Heart left ventricle (tissue), 16 donors: ENCODE measurements at regions not wholly inside any gene's neighbourhood (a gene's known extent, or its start where the extent isn't known, plus 50 kb on each side); places are given as distances from the start of the nearest gene placed in this dataset.
"Not testable (repeated sequence)": the region's sequence is repeated elsewhere in the genome, so short reads cannot be mapped to it uniquely, and the experiment has no call there.

Source experiments
- ATAC-seq, 4 donors: fragments of 200-7000 bp; cut with Tn5 transposase; one replicate each; pipeline ENCODE4 v1.9.1; 2020 to 2022; ENCODE audit warnings: moderate library complexity in 4 of 4, mild to moderate bottlenecking in 3 of 4, moderate number of reproducible peaks in 1 of 4
- DNase-seq, 5 donors: peaks; one replicate each; pipeline ENCODE4 v3.0.0-alpha.2; 2020
- H3K27ac ChIP-seq, 12 donors: fragments of 200-600 bp; sonication (generic) in 4 of 12; one replicate each; pipeline versions ENCODE4 v1.5.0 to v1.8.0; 2016 to 2022; ENCODE audit warnings: mild to moderate bottlenecking in 2 of 12
- H3K27me3 ChIP-seq, 9 donors: fragments of 200-600 bp; sonication (generic) in 2 of 9; one replicate each; pipeline versions ENCODE4 v1.5.1 to v1.8.0; 2016 to 2022; ENCODE audit warnings: mild to moderate bottlenecking in 3 of 9
- H3K36me3 ChIP-seq, 9 donors: fragments of 200-600 bp; sonication (generic) in 2 of 9; one replicate each; pipeline versions ENCODE4 v1.5.0 to v1.8.0; 2018 to 2022; ENCODE audit warnings: mild to moderate bottlenecking in 2 of 9
- H3K4me1 ChIP-seq, 12 donors: fragments of 200-600 bp; sonication (generic) in 4 of 12; one replicate each; pipeline versions ENCODE4 v1.5.0 to v1.8.0; 2016 to 2022; ENCODE audit warnings: mild to moderate bottlenecking in 3 of 12
- H3K4me3 ChIP-seq, 12 donors: fragments of 200-600 bp; sonication (generic) in 4 of 12; one replicate each; pipeline versions ENCODE4 v1.5.0 to v1.8.0; 2017 to 2022; ENCODE audit warnings: mild to moderate bottlenecking in 9 of 12, moderate library complexity in 4 of 12
- H3K9me3 ChIP-seq, 12 donors: fragments of 200-600 bp; sonication (generic) in 4 of 12; one replicate each; pipeline versions ENCODE4 v1.5.0 to v1.8.0; 2016 to 2022; ENCODE audit warnings: mild to moderate bottlenecking in 1 of 12
- CTCF ChIP-seq, 12 donors: fragments of 200-600 bp; sonication (generic) in 4 of 12; IDR thresholded peaks; one replicate each; pipeline versions ENCODE4 v1.5.0 to v1.8.0; 2018 to 2022; ENCODE audit warnings: antibody characterized with exemption in 12 of 12, mild to moderate bottlenecking in 5 of 12
- POLR2A ChIP-seq, 2 donors: fragments of 450-650 bp; IDR thresholded peaks; one replicate each; pipeline ENCODE4 v1.6.1; 2017; ENCODE audit warnings: antibody characterized with exemption in 2 of 2, mild to moderate bottlenecking in 2 of 2, moderate library complexity in 2 of 2
- WGBS, 4 donors: extraction: QIAGEN DNeasy Blood & Tissue Kit in 2 of 4; methylation state at CpG; one replicate each; pipeline versions ENCODE4 v1.1.5 to v1.1.7; 2013 to 2018; 5-methylcytosine and 5-hydroxymethylcytosine counted together
- intact Hi-C, 10 donors: fragments of 100-400 bp; cut with DNase I; formaldehyde crosslinking; loops; one replicate each; pipeline versions ENCODE4 v1.11.1 to v1.14.2; 2022
- donor health status: ischemic (EF 13 %, LVEDD 7.1; RV severe dilation, severe dysfunction).
- donor health status: healthy with polysubstance abuse.
- donor health status: DM: no; HTN: yes; CAD: no.
- donor health status: DM: no; HTN: no; CAD: no.
- donor health status: ischemic (EF 25% LVEDD 6.9; RV normal size, moderate dysfunction).
- donor health status: ischemic (EF 25% LVEDD 5.7; RV mildly dilated, moderate dysfunction).
- donor health status: healthy.
- donor health status: DM: yes; HTN: yes; CAD: no.
- donor health status: ischemic (EF 35%, LVEDD 5.7; RV mildly dilated, moderate dysfunction).
- donor health status: nonischemic (EF 11% LVEDD 7.7; RV severe dilation, severe dysfunction).
- donor health status: DM: yes; HTN: yes; CAD: no.
- donor health status: PGD.
- donor health status: ischemic (EF 29% LVEDD 5.4; RV normal size, mild dysfunction).
- donor health status: nonischemic (EF 23%, LVEDD 6.1; RV moderate dilation, normal function).

- TF ChIP-seq CTCF (IDR thresholded peaks at IDR 0.05) (no peak), POLR2A (IDR thresholded peaks at IDR 0.05) (no peak)
These were observed 87.5 kb upstream of the ZFP42 start for GRCh38 chr4:187908079-187908561.

GRCh38 chr4:187908731-187909130 is 86.8 kb upstream of the ZFP42 start:
- TF ChIP-seq CTCF (IDR thresholded peaks at IDR 0.05) (no peak), POLR2A (IDR thresholded peaks at IDR 0.05) (no peak)
- no peaks in the 10 kb centered on the region for H3K9me3 ChIP-seq
- ATAC-seq (no peak), DNase-seq (no peak)
- no peak overlapping the region for H3K27ac ChIP-seq
- H3K27me3 ChIP-seq: no peaks in the 10 kb centered on the region
- WGBS, 4 donors: 58 to 79% (median 68%) methylated on average over 2 of the region's 2 CpGs
- H3K4me3 ChIP-seq: no peak overlapping the region
- H3K4me1 ChIP-seq: no peaks in the 10 kb centered on the region
- intact Hi-C loops: no loop called here
- H3K36me3 ChIP-seq: no peaks in the 10 kb centered on the region

More at GRCh38 chr4:187908079-187908561, 87.5 kb upstream of the ZFP42 start:
- WGBS, 4 donors: 67 to 76% (median 72%) methylated on average over 6 of the region's 6 CpGs
- Histone ChIP-seq H3K4me1 (no peaks in the 10 kb centered on the region), H3K36me3 (no peaks in the 10 kb centered on the region), H3K9me3 (no peaks in the 10 kb centered on the region), H3K4me3 (no peak overlapping the region), H3K27ac (no peak overlapping the region), H3K27me3 (no peaks in the 10 kb centered on the region)
- intact Hi-C loops: no loop called here
- DNase-seq (no peak), ATAC-seq (no peak)

GRCh38 chr4:187910741-187911140 is 84.8 kb upstream of the ZFP42 start:
- ATAC-seq (no peak), DNase-seq (no peak)
- no peaks in the 10 kb centered on the region for H3K27me3 ChIP-seq
- no peaks in the 10 kb centered on the region for H3K36me3 ChIP-seq
- no peaks in the 10 kb centered on the region for H3K4me1 ChIP-seq
- intact Hi-C loops: loop anchor here in 1 of 10 donors (5.0 kb wide), 1 partner anchor 462 kb away; no protein-coding TSS in a partner anchor
- TF ChIP-seq POLR2A (IDR thresholded peaks at IDR 0.05) (no peak), CTCF (IDR thresholded peaks at IDR 0.05) (no peak)
- H3K4me3 ChIP-seq: no peak overlapping the region
- H3K9me3 ChIP-seq: no peaks in the 10 kb centered on the region
- 50 to 80% (median 58%) methylated on average over 4 of the region's 4 CpGs for WGBS, 4 donors
- no peak overlapping the region for H3K27ac ChIP-seq

- 74 to 84% (median 80%) methylated on average over 5 of the region's 5 CpGs for WGBS, 4 donors
- DNase-seq, H3K4me3 ChIP-seq, H3K27me3 ChIP-seq, H3K9me3 ChIP-seq, ATAC-seq, H3K27ac ChIP-seq, intact Hi-C loops, H3K36me3 ChIP-seq, H3K4me1 ChIP-seq: not testable (repeated sequence)
These were observed 80.2 kb upstream of the ZFP42 start for GRCh38 chr4:187915406-187915805.

GRCh38 chr4:187919966-187920365 is 75.6 kb upstream of the ZFP42 start:
- DNase-seq (no peak), ATAC-seq (no peak)
- no peaks in the 10 kb centered on the region for H3K27me3 ChIP-seq
- no peaks in the 10 kb centered on the region for H3K4me1 ChIP-seq
- TF ChIP-seq POLR2A (IDR thresholded peaks at IDR 0.05) (no peak), CTCF (IDR thresholded peaks at IDR 0.05) (no peak)
- no peak overlapping the region for H3K27ac ChIP-seq
- H3K4me3 ChIP-seq: no peak overlapping the region
- H3K36me3 ChIP-seq: no peaks in the 10 kb centered on the region
- intact Hi-C loops: no loop called here
- H3K9me3 ChIP-seq: peaks cover 0 to 8% (median 0%) of the 10 kb centered on the region in 12 donors
- 96 to 98% (median 97%) methylated on average over 3 of the region's 3 CpGs for WGBS, 4 donors
